Amniotic stem cell (primary cell): ENCODE measurements at regions not wholly inside any gene's neighbourhood (a gene's known extent, or its start where the extent isn't known, plus 50 kb on each side); places are given as distances from the start of the nearest gene placed in this dataset.

Source experiments
- DNase-seq: peaks from one replicate; lab custom pipeline; 2025; lab: John Stamatoyannopoulos, UW

- DNase-seq, result no peak
Observed at GRCh38 chr1:119308130-119308700, 60.4 kb upstream of the HAO2 start.

- no peak for DNase-seq
Observed at GRCh38 chr1:119308806-119309205, 59.8 kb upstream of the HAO2 start.

- no peak for DNase-seq
Observed at GRCh38 chr1:119310301-119310700, 58.3 kb upstream of the HAO2 start.

- no peak for DNase-seq
Observed at GRCh38 chr1:119312500-119312899, 56.1 kb upstream of the HAO2 start.

GRCh38 chr1:119314001-119314796 lies 54.4 kb upstream of the HAO2 start:
- no peak for DNase-seq

GRCh38 chr1:119316870-119317416 lies 51.6 kb upstream of the HAO2 start:
- no peak for DNase-seq

GRCh38 chr1:119318466-119319309 lies 49.9 kb upstream of the HAO2 start:
- DNase-seq, result no peak
